ENCODE measurements at regions not wholly inside any gene's neighbourhood (a gene's known extent, or its start where the extent isn't known, plus 50 kb on each side); places are given as distances from the start of the nearest gene placed in this dataset.

- no peak for TF ChIP-seq CTCF (conservative IDR thresholded peaks at IDR 0.05; ENCODE audit: control insufficient read depth, insufficient read depth, low read depth, low read length)
- no peak for DNase-seq (ENCODE audit: low read depth)
- H3K4me3 ChIP-seq (ENCODE audit: control insufficient read depth, low read depth, low read length) = no peak overlapping the region
These were observed 426.2 kb downstream of the RIT2 start for GRCh38 chr18:42689310-42689709.

All from fibroblast of mammary gland (primary cell).